GM23338 (cell line): ENCODE measurements at regions not wholly inside any gene's neighbourhood (a gene's known extent, or its start where the extent isn't known, plus 50 kb on each side); places are given as distances from the start of the nearest gene placed in this dataset.
"Not testable (repeated sequence)": the region's sequence is repeated elsewhere in the genome, so short reads cannot be mapped to it uniquely, and the experiment has no call there.

Source experiments
- ATAC-seq: fragments of 200-7000 bp; cut with Tn5 transposase; 3 replicates; pipeline ENCODE4 v1.9.1; 2020
- DNase-seq: peaks from one replicate; pipeline ENCODE4 v3.0.0-alpha.2; 2015; ENCODE audit warnings: low spot score
- H2AFZ ChIP-seq: fragments of 200-600 bp; sonication (generic); 2 replicates; pipeline ENCODE4 v1.8.0; 2016; ENCODE audit warnings: antibody characterized with exemption, mild to moderate bottlenecking, moderate library complexity
- H3F3A ChIP-seq: fragments of 200-600 bp; sonication (generic); replicated peaks from 2 replicates; pipeline ENCODE4 v1.8.0; 2017; ENCODE audit warnings: antibody characterized with exemption, mixed run types, low read depth
- H3K27ac ChIP-seq: fragments of 200-600 bp; sonication (generic); 2 replicates; pipeline ENCODE4 v1.6.1; 2016; ENCODE audit warnings: low read depth
- H3K27me3 ChIP-seq: fragments of 200-600 bp; sonication (generic); 2 replicates; pipeline ENCODE4 v1.8.0; 2016; ENCODE audit warnings: mild to moderate bottlenecking, mixed run types, moderate library complexity; ENCODE audit not compliant: insufficient read depth
- H3K36me3 ChIP-seq: fragments of 200-600 bp; sonication (generic); 2 replicates; pipeline ENCODE4 v1.8.0; 2016; ENCODE audit warnings: mild to moderate bottlenecking; ENCODE audit not compliant: insufficient read depth
- H3K4me1 ChIP-seq: fragments of 200-600 bp; sonication (generic); 2 replicates; pipeline ENCODE4 v1.8.0; 2016; ENCODE audit warnings: mild to moderate bottlenecking, moderate library complexity; ENCODE audit not compliant: insufficient read depth
- H3K4me2 ChIP-seq: fragments of 200-600 bp; sonication (generic); 2 replicates; pipeline ENCODE4 v1.7.1; 2017; ENCODE audit warnings: mixed run types
- H3K4me3 ChIP-seq: fragments of 200-600 bp; sonication (generic); 2 replicates; pipeline ENCODE4 v1.6.1; 2016; ENCODE audit warnings: mixed run types
- H3K79me2 ChIP-seq: fragments of 200-600 bp; sonication (generic); replicated peaks from 2 replicates; pipeline ENCODE4 v1.8.0; 2017; ENCODE audit warnings: mild to moderate bottlenecking; ENCODE audit not compliant: insufficient read depth
- H3K9me2 ChIP-seq: fragments of 200-600 bp; sonication (generic); 2 replicates; pipeline ENCODE4 v1.8.0; 2017; ENCODE audit not compliant: insufficient read depth
- H4K20me1 ChIP-seq: fragments of 200-600 bp; sonication (generic); replicated peaks from 2 replicates; pipeline ENCODE4 v1.8.0; 2017; ENCODE audit warnings: mild to moderate bottlenecking; ENCODE audit not compliant: insufficient read depth
- H3K27ac Mint-ChIP-seq: 2 replicates; pipeline ENCODE4 v1.8.0; 2020; ENCODE audit warnings: inconsistent platforms, mild to moderate bottlenecking, moderate library complexity, mixed read lengths
- H3K27me3 Mint-ChIP-seq: 3 replicates; pipeline ENCODE4 v1.8.0; 2022; ENCODE audit warnings: low read depth, mild to moderate bottlenecking, moderate library complexity, mixed read lengths, inconsistent platforms; ENCODE audit not compliant: insufficient read depth, poor library complexity
- H3K36me3 Mint-ChIP-seq: 3 replicates; pipeline ENCODE4 v1.8.0; 2021; ENCODE audit warnings: low read depth, mild to moderate bottlenecking, inconsistent platforms, moderate library complexity, mixed read lengths
- H3K4me1 Mint-ChIP-seq: 3 replicates; pipeline ENCODE4 v1.8.0; 2020; ENCODE audit warnings: mild to moderate bottlenecking, inconsistent platforms, mixed read lengths
- H3K4me3 Mint-ChIP-seq: 3 replicates; pipeline ENCODE4 v1.8.0; 2021; ENCODE audit warnings: moderate library complexity, mild to moderate bottlenecking, inconsistent platforms, mixed read lengths
- H3K9me3 Mint-ChIP-seq: 3 replicates; pipeline ENCODE4 v1.8.0; 2020; ENCODE audit warnings: moderate library complexity, mild to moderate bottlenecking, inconsistent platforms, mixed read lengths

DNA sequence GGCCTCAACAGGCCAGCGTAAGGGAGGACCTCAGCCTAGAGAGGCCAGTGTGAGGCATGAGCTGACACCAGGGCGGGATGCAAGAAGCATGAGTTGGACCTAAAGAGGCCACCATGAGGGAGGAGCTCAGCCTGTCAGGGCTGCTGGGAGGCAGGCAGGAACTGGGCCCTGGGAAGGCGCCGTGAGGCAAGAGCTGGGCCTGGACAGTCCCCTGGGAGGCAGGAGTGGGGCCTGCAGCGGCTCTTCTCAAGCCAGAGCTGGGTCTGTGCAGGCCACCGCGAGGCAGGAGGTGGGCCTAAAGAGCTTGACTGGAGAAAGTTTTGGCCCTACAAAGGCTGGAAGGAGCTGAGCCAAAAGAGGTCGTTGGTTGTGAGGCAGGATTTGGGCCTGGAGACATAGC lies 328.9 kb downstream of the ZNF479 start:
- not testable (repeated sequence) for H3K27me3 Mint-ChIP-seq, H3K4me1 Mint-ChIP-seq, H3K79me2 ChIP-seq, H3K36me3 ChIP-seq, H3K4me3 Mint-ChIP-seq, H3K27me3 ChIP-seq, DNase-seq, H3K4me2 ChIP-seq, H2AFZ ChIP-seq, H3K4me1 ChIP-seq, H3K9me2 ChIP-seq, H3F3A ChIP-seq, H3K27ac ChIP-seq, H4K20me1 ChIP-seq, H3K4me3 ChIP-seq, H3K27ac Mint-ChIP-seq, ATAC-seq
- peaks cover 11% of the 10 kb centered on the region; the same call in 2 of the 3 replicates for H3K36me3 Mint-ChIP-seq
- peaks cover 55% of the 10 kb centered on the region for H3K9me3 Mint-ChIP-seq

DNA sequence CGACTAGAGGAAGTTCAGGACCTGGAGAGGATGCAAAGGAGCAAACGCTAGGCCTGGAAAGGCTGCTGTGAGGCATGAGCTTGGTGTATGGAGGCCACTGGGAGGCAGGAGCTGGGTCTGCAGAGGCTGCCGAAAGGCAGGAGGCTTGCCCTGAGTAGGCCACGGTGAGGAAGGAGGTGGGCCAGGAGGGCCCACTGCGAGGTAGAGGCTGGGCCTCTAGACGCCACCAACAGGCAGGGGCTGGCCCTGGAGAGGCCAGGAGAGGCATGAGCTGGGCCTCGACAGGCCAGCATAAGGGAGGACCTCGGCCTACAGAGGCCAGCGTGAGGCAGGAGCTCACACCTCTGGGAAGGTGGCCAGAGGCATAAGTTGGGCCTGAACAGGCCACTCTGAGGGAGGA lies 330.0 kb downstream of the ZNF479 start:
- not testable (repeated sequence) for H3K27ac ChIP-seq, H3K4me1 ChIP-seq, DNase-seq, H3K36me3 ChIP-seq, H4K20me1 ChIP-seq, H3K4me2 ChIP-seq, H3K4me1 Mint-ChIP-seq, ATAC-seq, H3K79me2 ChIP-seq, H2AFZ ChIP-seq, H3K27ac Mint-ChIP-seq, H3K9me2 ChIP-seq, H3K4me3 ChIP-seq, H3K4me3 Mint-ChIP-seq, H3F3A ChIP-seq, H3K27me3 ChIP-seq, H3K27me3 Mint-ChIP-seq
- Mint-ChIP-seq H3K36me3 (peaks cover 14% of the 10 kb centered on the region; the same call in 2 of the 3 replicates), H3K9me3 (peaks cover 58% of the 10 kb centered on the region)

DNA sequence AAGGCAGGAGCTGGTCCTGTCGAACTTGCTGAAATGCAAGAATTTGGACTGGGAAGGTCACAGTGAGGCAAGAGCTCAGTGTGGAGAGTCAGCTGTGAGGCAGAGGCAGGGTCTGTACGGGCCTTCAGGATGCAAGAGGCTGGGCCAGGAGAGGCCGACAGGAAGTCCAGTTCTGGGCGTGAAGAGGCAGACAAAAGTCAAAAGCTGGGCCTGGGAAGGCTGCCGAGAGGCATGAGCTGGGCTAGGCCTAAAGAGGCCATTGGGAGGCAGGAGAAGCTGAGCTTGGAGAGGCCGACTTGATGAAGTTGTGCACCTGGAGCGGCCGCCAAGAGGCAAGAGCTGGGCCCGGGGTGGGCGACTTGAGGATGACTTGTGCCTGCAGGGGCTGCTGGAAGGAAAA lies 330.5 kb downstream of the ZNF479 start:
- ATAC-seq, H3K4me1 Mint-ChIP-seq, H3K27me3 Mint-ChIP-seq: not testable (repeated sequence)

DNA sequence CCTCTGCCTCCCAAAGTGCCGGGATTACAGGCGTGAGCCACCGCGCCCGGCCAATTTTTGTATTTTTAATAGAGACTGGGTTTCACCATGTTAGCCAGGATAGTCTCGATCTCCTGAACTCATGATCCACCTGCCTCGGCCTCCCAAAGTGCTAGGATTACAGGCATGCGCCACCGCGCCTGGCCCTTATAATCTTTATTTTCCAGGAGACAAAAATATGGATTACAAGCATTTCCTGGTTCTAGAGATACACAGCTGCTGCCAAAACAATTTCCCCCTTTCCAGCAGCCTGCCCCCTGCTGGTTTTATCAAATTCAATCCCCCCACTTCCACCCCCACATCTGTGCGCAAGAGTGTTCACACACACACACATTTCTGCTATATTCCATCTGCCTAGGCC lies 333.4 kb downstream of the ZNF479 start:
- H3K36me3 ChIP-seq, H3F3A ChIP-seq, ATAC-seq, H3K27ac Mint-ChIP-seq, H3K4me3 Mint-ChIP-seq, H3K27me3 ChIP-seq, H4K20me1 ChIP-seq, H2AFZ ChIP-seq, H3K4me3 ChIP-seq, DNase-seq, H3K9me2 ChIP-seq, H3K4me1 Mint-ChIP-seq, H3K27me3 Mint-ChIP-seq, H3K4me1 ChIP-seq, H3K4me2 ChIP-seq, H3K79me2 ChIP-seq, H3K27ac ChIP-seq: not testable (repeated sequence)
- H3K9me3 Mint-ChIP-seq = peaks cover 47% of the 10 kb centered on the region
- H3K36me3 Mint-ChIP-seq = peaks cover 14% of the 10 kb centered on the region; the same call in 2 of the 3 replicates

More for the DNA sequence above, 330.5 kb downstream of the ZNF479 start:
- not testable (repeated sequence) for DNase-seq, H3K4me3 ChIP-seq, H3K4me3 Mint-ChIP-seq, H3K4me2 ChIP-seq, H4K20me1 ChIP-seq, H3K9me2 ChIP-seq, H3K27ac ChIP-seq, H3K4me1 ChIP-seq, H3K79me2 ChIP-seq, H3K27me3 ChIP-seq, H2AFZ ChIP-seq, H3K27ac Mint-ChIP-seq, H3F3A ChIP-seq, H3K36me3 ChIP-seq
- Mint-ChIP-seq H3K36me3 (peaks cover 14% of the 10 kb centered on the region; the same call in 2 of the 3 replicates), H3K9me3 (peaks cover 58% of the 10 kb centered on the region)

DNA sequence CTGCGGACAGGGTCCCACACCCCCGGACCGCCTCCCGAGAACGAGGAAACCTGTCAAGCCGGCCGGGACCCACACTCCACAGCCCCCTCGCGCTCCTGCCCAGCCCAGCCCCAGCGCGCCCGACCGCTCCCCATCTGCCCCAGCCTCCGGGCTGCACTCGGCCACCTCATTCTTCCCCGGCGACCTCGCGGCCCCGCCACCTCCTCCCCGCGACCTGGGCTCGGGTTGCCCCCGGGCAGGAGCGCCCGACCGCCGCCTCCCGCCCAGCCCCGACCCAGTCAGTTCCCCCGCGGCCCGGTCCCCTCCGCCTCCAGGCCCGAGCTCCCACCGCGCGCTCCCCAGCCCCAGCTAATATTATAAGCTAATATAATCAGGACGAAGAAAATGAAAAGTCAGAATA lies 344.8 kb downstream of the ZNF479 start:
- H4K20me1 ChIP-seq, H3K27ac ChIP-seq, H2AFZ ChIP-seq, H3K27ac Mint-ChIP-seq, H3K79me2 ChIP-seq, H3K4me3 ChIP-seq, H3K4me3 Mint-ChIP-seq, DNase-seq, H3K36me3 Mint-ChIP-seq, H3K36me3 ChIP-seq, ATAC-seq, H3K4me1 Mint-ChIP-seq, H3K9me2 ChIP-seq, H3K27me3 Mint-ChIP-seq, H3K27me3 ChIP-seq, H3F3A ChIP-seq, H3K4me2 ChIP-seq, H3K4me1 ChIP-seq: not testable (repeated sequence)
- H3K9me3 Mint-ChIP-seq = peaks cover 66% of the 10 kb centered on the region
